ENCODE measurements at regions not wholly inside any gene's neighbourhood (a gene's known extent, or its start where the extent isn't known, plus 50 kb on each side); places are given as distances from the start of the nearest gene placed in this dataset.

- no peak for TF ChIP-seq CTCF (IDR thresholded peaks at IDR 0.05; ENCODE audit: low read depth, low read length)
- TF ChIP-seq EZH2phosphoT487 (IDR thresholded peaks at IDR 0.05; ENCODE audit: low read depth) = no peak
Measured at GRCh38 chr5:145579301-145579700, 255.8 kb downstream of the PRELID2 start.
